SK-N-SH (cell line): ENCODE measurements at regions not wholly inside any gene's neighbourhood (a gene's known extent, or its start where the extent isn't known, plus 50 kb on each side); places are given as distances from the start of the nearest gene placed in this dataset.

Experiments
- GABPA ChIP-seq: IDR thresholded peaks from 2 replicates; pipeline ENCODE4 v1.4.0; 2012; ENCODE audit warnings: low read depth, mild to moderate bottlenecking
- NFIC ChIP-seq: IDR thresholded peaks from 2 replicates; pipeline ENCODE4 v1.4.0; 2012; ENCODE audit warnings: borderline replicate concordance
- TF ChIP-seq, protein P1 (sequence below): IDR thresholded peaks from 2 replicates; pipeline ENCODE4; 2012
- TF ChIP-seq, protein P2 (sequence below): IDR thresholded peaks from 2 replicates; pipeline ENCODE4 v1.6.1; 2012; ENCODE audit warnings: mild to moderate bottlenecking, low read depth, low read length, moderate library complexity

DNA sequence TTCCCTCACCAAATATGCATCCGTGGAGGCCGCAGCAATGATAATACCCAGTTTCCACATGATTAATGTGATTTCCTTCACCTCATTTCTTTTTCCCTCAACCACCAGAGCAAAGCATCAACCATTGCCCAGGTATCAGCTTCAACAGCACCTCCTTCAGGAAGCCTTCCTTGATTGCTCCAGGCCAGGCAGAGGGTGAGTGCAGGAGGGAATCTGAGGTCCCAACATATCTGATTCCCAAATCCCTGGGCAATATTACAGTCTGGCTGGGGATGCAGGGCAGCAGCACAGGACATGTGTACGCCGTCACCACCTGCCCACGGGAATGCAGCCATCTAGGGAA, 142.4 kb upstream of the MYCN start:
- TF ChIP-seq NFIC (no peak), GABPA (no peak)
- TF ChIP-seq, protein P1, sequence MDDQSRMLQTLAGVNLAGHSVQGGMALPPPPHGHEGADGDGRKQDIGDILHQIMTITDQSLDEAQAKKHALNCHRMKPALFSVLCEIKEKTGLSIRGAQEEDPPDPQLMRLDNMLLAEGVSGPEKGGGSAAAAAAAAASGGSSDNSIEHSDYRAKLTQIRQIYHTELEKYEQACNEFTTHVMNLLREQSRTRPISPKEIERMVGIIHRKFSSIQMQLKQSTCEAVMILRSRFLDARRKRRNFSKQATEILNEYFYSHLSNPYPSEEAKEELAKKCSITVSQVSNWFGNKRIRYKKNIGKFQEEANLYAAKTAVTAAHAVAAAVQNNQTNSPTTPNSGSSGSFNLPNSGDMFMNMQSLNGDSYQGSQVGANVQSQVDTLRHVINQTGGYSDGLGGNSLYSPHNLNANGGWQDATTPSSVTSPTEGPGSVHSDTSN: no peak
- TF ChIP-seq, protein P2, sequence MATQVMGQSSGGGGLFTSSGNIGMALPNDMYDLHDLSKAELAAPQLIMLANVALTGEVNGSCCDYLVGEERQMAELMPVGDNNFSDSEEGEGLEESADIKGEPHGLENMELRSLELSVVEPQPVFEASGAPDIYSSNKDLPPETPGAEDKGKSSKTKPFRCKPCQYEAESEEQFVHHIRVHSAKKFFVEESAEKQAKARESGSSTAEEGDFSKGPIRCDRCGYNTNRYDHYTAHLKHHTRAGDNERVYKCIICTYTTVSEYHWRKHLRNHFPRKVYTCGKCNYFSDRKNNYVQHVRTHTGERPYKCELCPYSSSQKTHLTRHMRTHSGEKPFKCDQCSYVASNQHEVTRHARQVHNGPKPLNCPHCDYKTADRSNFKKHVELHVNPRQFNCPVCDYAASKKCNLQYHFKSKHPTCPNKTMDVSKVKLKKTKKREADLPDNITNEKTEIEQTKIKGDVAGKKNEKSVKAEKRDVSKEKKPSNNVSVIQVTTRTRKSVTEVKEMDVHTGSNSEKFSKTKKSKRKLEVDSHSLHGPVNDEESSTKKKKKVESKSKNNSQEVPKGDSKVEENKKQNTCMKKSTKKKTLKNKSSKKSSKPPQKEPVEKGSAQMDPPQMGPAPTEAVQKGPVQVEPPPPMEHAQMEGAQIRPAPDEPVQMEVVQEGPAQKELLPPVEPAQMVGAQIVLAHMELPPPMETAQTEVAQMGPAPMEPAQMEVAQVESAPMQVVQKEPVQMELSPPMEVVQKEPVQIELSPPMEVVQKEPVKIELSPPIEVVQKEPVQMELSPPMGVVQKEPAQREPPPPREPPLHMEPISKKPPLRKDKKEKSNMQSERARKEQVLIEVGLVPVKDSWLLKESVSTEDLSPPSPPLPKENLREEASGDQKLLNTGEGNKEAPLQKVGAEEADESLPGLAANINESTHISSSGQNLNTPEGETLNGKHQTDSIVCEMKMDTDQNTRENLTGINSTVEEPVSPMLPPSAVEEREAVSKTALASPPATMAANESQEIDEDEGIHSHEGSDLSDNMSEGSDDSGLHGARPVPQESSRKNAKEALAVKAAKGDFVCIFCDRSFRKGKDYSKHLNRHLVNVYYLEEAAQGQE: no peak
